ENCODE measurements at regions not wholly inside any gene's neighbourhood (a gene's known extent, or its start where the extent isn't known, plus 50 kb on each side); places are given as distances from the start of the nearest gene placed in this dataset.

DNA sequence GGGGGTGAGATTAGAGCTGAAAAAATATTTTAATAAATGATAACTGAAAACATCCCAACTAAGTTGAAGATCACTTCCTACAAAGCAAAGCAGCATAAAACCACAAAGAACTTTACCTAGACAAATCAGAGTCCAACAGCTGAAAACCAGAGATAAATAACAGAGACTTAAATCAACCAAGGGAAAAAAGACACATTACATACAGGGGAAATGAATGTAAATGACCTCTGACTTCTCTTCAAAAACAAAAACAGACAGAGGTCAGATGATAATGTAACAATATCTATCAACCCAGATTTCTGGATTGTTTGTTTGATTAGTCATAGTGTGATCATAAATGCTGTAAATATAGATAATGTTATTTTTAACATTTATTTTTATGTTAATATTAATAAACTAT, 782.8 kb downstream of the TFAP2A start:
- intact Hi-C loops (cut with micrococcal nuclease) = no loop called here
- no peaks in the 10 kb centered on the region for H3K36me3 Mint-ChIP-seq
- no peak overlapping the region for H3K4me3 Mint-ChIP-seq
- H3K27ac ChIP-seq (ENCODE audit: low read depth in 1 of 2, low read length in 2 of 2) = no peak overlapping the region
- no peaks in the 10 kb centered on the region for H3K79me2 ChIP-seq (ENCODE audit: insufficient read depth, low read length)
- H3K4me1 Mint-ChIP-seq = peaks cover 7% of the 10 kb centered on the region
- DNase-seq = no peak
- no peak overlapping the region for H3K9ac ChIP-seq (ENCODE audit: insufficient read depth, low read length, poor library complexity, severe bottlenecking)
- peaks cover 19 to 29% of the 10 kb centered on the region in 2 donors for H3K9me3 ChIP-seq (replicated peaks in 1 of 2; ENCODE audit: control insufficient read depth in 1 of 2, insufficient read depth in 1 of 2, low read length in 2 of 2)
- TF ChIP-seq, protein P1, sequence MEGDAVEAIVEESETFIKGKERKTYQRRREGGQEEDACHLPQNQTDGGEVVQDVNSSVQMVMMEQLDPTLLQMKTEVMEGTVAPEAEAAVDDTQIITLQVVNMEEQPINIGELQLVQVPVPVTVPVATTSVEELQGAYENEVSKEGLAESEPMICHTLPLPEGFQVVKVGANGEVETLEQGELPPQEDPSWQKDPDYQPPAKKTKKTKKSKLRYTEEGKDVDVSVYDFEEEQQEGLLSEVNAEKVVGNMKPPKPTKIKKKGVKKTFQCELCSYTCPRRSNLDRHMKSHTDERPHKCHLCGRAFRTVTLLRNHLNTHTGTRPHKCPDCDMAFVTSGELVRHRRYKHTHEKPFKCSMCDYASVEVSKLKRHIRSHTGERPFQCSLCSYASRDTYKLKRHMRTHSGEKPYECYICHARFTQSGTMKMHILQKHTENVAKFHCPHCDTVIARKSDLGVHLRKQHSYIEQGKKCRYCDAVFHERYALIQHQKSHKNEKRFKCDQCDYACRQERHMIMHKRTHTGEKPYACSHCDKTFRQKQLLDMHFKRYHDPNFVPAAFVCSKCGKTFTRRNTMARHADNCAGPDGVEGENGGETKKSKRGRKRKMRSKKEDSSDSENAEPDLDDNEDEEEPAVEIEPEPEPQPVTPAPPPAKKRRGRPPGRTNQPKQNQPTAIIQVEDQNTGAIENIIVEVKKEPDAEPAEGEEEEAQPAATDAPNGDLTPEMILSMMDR (IDR thresholded peaks at IDR 0.05) = no peak
- peaks cover 6 to 24% (median 12%) of the 10 kb centered on the region in 7 donors for H3K9me3 Mint-ChIP-seq
- H3K4me1 ChIP-seq (ENCODE audit: control insufficient read depth in 1 of 2, insufficient read depth in 2 of 2, low read length in 2 of 2) = peaks cover 0 to 4% of the 10 kb centered on the region in 2 donors
- H4K20me1 ChIP-seq (ENCODE audit: insufficient read depth, low read length) = no peaks in the 10 kb centered on the region
- H3K36me3 ChIP-seq (replicated peaks in 1 of 2; ENCODE audit: control insufficient read depth in 1 of 2, insufficient read depth in 2 of 2, low read length in 2 of 2) = no peaks in the 10 kb centered on the region
- H2AFZ ChIP-seq (ENCODE audit: insufficient read depth, low read depth, low read length, poor library complexity, severe bottlenecking) = no peak overlapping the region
- no peak overlapping the region for H3K4me2 ChIP-seq (replicated peaks; ENCODE audit: extremely low read depth, low read length, poor library complexity, severe bottlenecking)
- no peak overlapping the region for H3K27ac Mint-ChIP-seq
- no peaks in the 10 kb centered on the region for H3K27me3 Mint-ChIP-seq (ENCODE audit: low read depth in 3 of 3)
- H3K4me3 ChIP-seq (replicated peaks in 1 of 3; ENCODE audit: low read depth in 2 of 3, low read length in 3 of 3) = no peak overlapping the region
- H3K27me3 ChIP-seq (ENCODE audit: control insufficient read depth in 2 of 2, insufficient read depth in 2 of 2, low read length in 2 of 2) = no peaks in the 10 kb centered on the region

DNA sequence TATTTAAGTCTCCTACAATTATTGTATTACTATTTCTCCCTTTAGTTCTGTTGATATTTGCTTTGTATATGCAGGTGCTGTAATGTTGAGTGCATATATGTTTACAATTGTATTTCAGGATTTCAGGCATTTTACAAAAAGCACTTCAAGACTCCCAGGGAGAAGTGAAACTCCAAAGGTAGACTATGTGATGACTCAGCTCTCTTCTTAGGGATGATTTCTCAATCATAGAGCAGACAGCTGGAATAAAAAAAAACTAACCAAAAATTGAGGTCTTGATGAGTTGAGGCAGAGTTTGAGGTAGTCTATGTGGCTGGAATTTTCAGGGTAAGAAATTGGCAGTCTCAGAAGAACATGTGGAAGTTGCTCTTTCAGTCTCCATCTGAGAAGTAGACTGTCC, 786.1 kb downstream of the TFAP2A start:
- Histone ChIP-seq H3K27me3 (ENCODE audit: control insufficient read depth in 2 of 2, insufficient read depth in 2 of 2, low read length in 2 of 2) (no peaks in the 10 kb centered on the region), H3K9me3 (replicated peaks in 1 of 2; ENCODE audit: control insufficient read depth in 1 of 2, insufficient read depth in 1 of 2, low read length in 2 of 2) (peaks cover 19 to 29% of the 10 kb centered on the region in 2 donors), H4K20me1 (ENCODE audit: insufficient read depth, low read length) (no peaks in the 10 kb centered on the region), H3K36me3 (replicated peaks in 1 of 2; ENCODE audit: control insufficient read depth in 1 of 2, insufficient read depth in 2 of 2, low read length in 2 of 2) (no peaks in the 10 kb centered on the region), H3K4me3 (replicated peaks in 1 of 3; ENCODE audit: low read depth in 2 of 3, low read length in 3 of 3) (no peak overlapping the region), H3K4me2 (replicated peaks; ENCODE audit: extremely low read depth, low read length, poor library complexity, severe bottlenecking) (no peak overlapping the region), H3K27ac (ENCODE audit: low read depth in 1 of 2, low read length in 2 of 2) (no peak overlapping the region), H3K79me2 (ENCODE audit: insufficient read depth, low read length) (no peaks in the 10 kb centered on the region), H3K4me1 (ENCODE audit: control insufficient read depth in 1 of 2, insufficient read depth in 2 of 2, low read length in 2 of 2) (peaks cover 0 to 4% of the 10 kb centered on the region in 2 donors), H3K9ac (ENCODE audit: insufficient read depth, low read length, poor library complexity, severe bottlenecking) (no peak overlapping the region), H2AFZ (ENCODE audit: insufficient read depth, low read depth, low read length, poor library complexity, severe bottlenecking) (no peak overlapping the region)
- no peaks in the 10 kb centered on the region for H3K27me3 Mint-ChIP-seq (ENCODE audit: low read depth in 3 of 3)
- peak; percentile 3 to 43 (median 40) for DNase-seq
- peaks cover 7% of the 10 kb centered on the region for H3K4me1 Mint-ChIP-seq
- no peaks in the 10 kb centered on the region for H3K36me3 Mint-ChIP-seq
- TF ChIP-seq, protein P1 (IDR thresholded peaks at IDR 0.05) = no peak
- intact Hi-C loops (cut with micrococcal nuclease) = no loop called here
- H3K27ac Mint-ChIP-seq = no peak overlapping the region
- H3K4me3 Mint-ChIP-seq = no peak overlapping the region
- peaks cover 8 to 26% (median 12%) of the 10 kb centered on the region in 7 donors for H3K9me3 Mint-ChIP-seq
